ENCODE measurements at regions not wholly inside any gene's neighbourhood (a gene's known extent, or its start where the extent isn't known, plus 50 kb on each side); places are given as distances from the start of the nearest gene placed in this dataset.

DNA sequence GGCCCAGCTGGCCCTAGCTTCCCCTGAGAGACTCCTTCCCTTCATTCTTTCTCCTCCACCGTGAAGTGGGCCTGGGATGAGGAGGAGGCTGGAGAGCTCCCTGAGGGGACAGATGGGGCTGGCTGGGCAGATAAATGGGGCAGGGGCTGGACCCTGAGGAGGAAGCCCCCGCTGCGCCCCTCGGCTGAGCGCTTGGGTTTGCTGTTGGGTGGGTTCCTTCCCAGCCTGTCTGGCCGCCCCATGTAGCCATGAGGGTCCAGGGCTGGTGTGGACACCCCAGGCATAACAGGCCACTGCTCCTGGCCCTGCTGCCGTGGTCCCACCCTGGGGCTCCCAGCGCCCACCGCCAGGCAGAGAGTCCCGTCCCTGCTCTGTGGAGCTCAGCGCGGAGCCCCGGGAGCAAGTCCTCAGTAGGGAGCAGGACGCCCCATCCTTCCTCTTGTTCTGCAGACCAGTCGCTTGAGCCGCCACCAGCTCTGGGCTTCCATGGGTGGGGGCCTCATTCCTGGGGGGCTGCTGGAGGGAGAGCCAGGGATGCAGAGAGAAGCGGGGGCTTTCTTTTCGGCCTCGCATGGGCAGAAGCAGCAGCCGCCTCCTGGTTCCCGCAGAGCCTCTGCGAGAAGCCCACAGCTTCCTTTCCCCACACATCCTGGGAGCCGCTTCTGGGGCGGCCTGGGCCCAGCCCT lies 266.4 kb upstream of the TCERG1L start:
- Histone ChIP-seq H3K27me3 (ENCODE audit: insufficient read depth, poor library complexity, severe bottlenecking) (no peaks in the 10 kb centered on the region), H3K9me3 (ENCODE audit: severe bottlenecking) (no peaks in the 10 kb centered on the region), H3K27ac (ENCODE audit: poor library complexity, severe bottlenecking) (no peak overlapping the region), H3K4me1 (ENCODE audit: insufficient read depth, poor library complexity, severe bottlenecking) (no peaks in the 10 kb centered on the region), H3K36me3 (ENCODE audit: low read depth) (no peaks in the 10 kb centered on the region), H3K4me3 (ENCODE audit: severe bottlenecking) (no peak overlapping the region)
- no peak for ATAC-seq (ENCODE audit: low read depth)
- DNase-seq (ENCODE audit: low spot score), result no peak
- TF ChIP-seq, protein P1, sequence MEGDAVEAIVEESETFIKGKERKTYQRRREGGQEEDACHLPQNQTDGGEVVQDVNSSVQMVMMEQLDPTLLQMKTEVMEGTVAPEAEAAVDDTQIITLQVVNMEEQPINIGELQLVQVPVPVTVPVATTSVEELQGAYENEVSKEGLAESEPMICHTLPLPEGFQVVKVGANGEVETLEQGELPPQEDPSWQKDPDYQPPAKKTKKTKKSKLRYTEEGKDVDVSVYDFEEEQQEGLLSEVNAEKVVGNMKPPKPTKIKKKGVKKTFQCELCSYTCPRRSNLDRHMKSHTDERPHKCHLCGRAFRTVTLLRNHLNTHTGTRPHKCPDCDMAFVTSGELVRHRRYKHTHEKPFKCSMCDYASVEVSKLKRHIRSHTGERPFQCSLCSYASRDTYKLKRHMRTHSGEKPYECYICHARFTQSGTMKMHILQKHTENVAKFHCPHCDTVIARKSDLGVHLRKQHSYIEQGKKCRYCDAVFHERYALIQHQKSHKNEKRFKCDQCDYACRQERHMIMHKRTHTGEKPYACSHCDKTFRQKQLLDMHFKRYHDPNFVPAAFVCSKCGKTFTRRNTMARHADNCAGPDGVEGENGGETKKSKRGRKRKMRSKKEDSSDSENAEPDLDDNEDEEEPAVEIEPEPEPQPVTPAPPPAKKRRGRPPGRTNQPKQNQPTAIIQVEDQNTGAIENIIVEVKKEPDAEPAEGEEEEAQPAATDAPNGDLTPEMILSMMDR (IDR thresholded peaks at IDR 0.05; ENCODE audit: poor library complexity, severe bottlenecking), result no peak

DNA sequence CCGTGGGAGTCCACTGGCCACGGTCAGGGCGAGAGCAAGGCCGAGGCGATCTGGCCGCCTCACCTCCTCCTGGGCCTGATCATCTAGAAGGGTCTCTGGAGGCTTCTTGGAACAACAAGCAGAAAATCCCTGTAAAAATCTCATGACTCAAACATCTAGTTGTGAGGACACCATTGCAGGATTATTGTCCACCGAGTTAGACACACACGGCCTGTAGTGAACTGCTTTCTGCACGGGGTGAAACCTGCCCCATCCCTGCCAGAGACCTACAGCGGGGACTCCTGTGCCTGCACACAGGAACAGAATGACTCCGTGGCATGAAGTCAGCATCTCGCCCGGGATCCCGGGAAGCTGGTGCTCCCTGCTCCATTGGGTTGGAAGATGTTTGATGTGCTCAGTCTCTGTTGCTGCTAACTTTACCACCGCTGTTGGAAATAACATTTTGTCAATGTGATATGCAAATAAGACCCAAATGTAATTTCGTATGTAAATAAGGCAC lies 267.0 kb upstream of the TCERG1L start:
- Histone ChIP-seq H3K9me3 (ENCODE audit: severe bottlenecking) (peaks cover 3% of the 10 kb centered on the region), H3K27me3 (ENCODE audit: insufficient read depth, poor library complexity, severe bottlenecking) (no peaks in the 10 kb centered on the region), H3K36me3 (ENCODE audit: low read depth) (no peaks in the 10 kb centered on the region), H3K27ac (ENCODE audit: poor library complexity, severe bottlenecking) (no peak overlapping the region), H3K4me1 (ENCODE audit: insufficient read depth, poor library complexity, severe bottlenecking) (no peaks in the 10 kb centered on the region), H3K4me3 (ENCODE audit: severe bottlenecking) (no peak overlapping the region)
- TF ChIP-seq, protein P1 (IDR thresholded peaks at IDR 0.05; ENCODE audit: poor library complexity, severe bottlenecking), result no peak
- ATAC-seq (ENCODE audit: low read depth), result no peak
- DNase-seq (ENCODE audit: low spot score), result no peak

DNA sequence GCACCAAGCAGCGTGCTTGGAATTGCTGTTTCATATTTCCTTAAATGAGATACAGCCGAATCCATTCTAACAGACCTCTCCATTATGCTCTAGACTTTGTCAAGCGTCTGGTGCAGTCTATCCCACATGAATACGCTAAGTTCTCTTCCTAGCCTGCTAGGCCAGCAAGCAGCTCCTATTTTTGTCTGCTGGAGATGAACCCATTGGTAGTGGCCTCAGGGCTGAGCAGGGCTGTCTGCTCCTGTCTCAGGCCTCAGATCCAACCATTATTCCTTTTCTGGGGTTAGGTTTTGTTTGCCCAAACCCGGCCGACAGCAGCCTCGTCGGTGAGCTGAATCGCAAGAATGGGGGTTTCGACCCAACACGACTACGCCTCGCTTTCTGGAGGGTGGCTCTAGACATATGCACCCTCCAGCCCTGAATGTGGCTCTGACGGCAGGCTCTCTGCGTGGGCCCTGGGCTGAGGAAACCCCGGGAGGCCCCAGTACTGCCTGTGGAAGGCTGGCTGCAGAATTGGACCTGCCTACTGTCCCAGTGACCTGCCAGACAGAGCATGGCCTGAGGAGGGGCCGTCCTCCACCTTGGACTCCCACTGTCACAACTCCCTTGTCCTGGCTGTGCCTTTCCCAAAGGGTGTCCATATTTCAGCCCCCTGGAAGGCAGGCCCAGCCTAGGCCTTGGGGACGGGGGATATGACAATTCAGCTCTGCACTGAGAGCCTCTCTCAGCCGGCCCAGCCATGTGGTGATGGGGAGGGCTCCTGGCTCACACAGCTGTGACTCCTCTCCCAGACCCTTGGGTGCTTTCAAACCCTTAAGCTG lies 267.9 kb upstream of the TCERG1L start:
- ATAC-seq (ENCODE audit: low read depth) (no peak), DNase-seq (ENCODE audit: low spot score) (no peak)
- no peaks in the 10 kb centered on the region for H3K27me3 ChIP-seq (ENCODE audit: insufficient read depth, poor library complexity, severe bottlenecking)
- no peak overlapping the region for H3K27ac ChIP-seq (ENCODE audit: poor library complexity, severe bottlenecking)
- H3K4me1 ChIP-seq (ENCODE audit: insufficient read depth, poor library complexity, severe bottlenecking), result no peaks in the 10 kb centered on the region
- H3K36me3 ChIP-seq (ENCODE audit: low read depth), result no peaks in the 10 kb centered on the region
- TF ChIP-seq, protein P1 (IDR thresholded peaks at IDR 0.05; ENCODE audit: poor library complexity, severe bottlenecking), result no peak
- no peak overlapping the region for H3K4me3 ChIP-seq (ENCODE audit: severe bottlenecking)
- H3K9me3 ChIP-seq (ENCODE audit: severe bottlenecking), result peaks cover 3% of the 10 kb centered on the region

DNA sequence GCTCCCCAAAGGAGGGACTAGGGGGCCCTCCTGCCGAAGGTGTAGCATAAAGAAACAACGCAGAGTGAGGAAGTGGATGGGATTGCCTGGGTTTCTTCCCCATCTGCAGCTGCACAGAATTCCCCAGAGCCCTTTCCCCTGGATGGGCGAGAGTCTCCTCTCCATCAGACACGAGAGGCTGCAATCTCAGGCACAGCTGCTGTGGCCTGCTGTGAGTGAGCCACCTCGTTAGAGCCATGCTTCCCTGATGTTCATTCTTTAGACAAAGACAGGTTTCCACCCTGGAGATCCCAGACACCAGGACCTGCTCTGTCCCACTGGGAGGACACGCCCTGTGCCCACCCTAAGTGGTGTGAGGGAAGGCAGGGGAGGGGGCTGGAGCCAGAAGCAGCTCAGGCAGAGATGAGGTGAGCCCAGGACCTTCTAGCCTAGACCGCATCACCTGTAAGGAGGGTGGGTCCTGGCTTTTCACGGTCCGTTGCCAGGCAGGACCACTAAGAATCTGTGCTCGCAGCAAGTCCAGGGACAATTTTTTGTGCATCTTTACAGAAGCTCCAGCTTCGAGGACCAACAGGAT lies 268.6 kb upstream of the TCERG1L start:
- DNase-seq (ENCODE audit: low spot score), result no peak
- H3K36me3 ChIP-seq (ENCODE audit: low read depth), result no peaks in the 10 kb centered on the region
- no peak overlapping the region for H3K4me3 ChIP-seq (ENCODE audit: severe bottlenecking)
- H3K27me3 ChIP-seq (ENCODE audit: insufficient read depth, poor library complexity, severe bottlenecking), result no peaks in the 10 kb centered on the region
- no peak for ATAC-seq (ENCODE audit: low read depth)
- no peaks in the 10 kb centered on the region for H3K4me1 ChIP-seq (ENCODE audit: insufficient read depth, poor library complexity, severe bottlenecking)
- no peak overlapping the region for H3K27ac ChIP-seq (ENCODE audit: poor library complexity, severe bottlenecking)
- TF ChIP-seq, protein P1 (IDR thresholded peaks at IDR 0.05; ENCODE audit: poor library complexity, severe bottlenecking), result no peak
- peaks cover 3% of the 10 kb centered on the region for H3K9me3 ChIP-seq (ENCODE audit: severe bottlenecking)
